ENCODE measurements at regions not wholly inside any gene's neighbourhood (a gene's known extent, or its start where the extent isn't known, plus 50 kb on each side); places are given as distances from the start of the nearest gene placed in this dataset.

DNA sequence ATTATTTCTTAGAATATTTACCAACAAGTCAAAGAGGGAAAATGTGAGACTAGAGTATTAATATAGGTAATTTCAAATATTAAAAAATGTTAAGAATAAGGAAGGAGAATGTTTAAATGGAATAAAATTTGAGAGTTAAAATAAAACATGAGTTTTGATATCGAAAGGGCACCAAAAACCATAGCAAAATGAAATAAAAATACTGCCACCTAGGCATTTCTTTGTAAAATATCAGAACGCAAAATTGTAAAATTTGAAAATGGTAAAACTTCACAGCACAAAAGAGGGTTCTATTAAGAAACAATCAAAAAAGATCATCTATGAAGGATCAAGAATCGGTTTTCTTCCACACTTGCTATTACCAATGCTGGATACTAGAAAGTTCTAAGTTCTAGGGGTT, 418.3 kb downstream of the TAF11L14 start:
- no peak for DNase-seq

DNA sequence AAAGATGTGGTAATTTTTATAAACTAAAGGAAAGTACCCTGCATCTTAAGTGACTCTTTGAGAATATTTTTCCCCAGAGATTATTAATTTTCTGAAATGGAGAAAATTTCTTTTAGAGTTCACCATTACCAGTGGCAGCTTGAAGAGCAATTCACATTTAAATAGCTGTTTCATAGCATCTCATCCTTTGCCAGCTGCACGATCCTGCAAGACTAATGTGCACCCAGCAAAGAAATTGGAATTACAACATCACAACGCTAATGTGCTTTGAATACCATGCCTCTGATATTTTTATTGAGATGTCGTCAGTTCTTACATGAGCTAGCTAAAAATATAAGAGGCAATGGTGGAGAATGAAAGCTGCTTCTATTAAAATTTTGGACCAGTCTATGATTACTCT, 423.5 kb downstream of the TAF11L14 start:
- DNase-seq: no peak

DNA sequence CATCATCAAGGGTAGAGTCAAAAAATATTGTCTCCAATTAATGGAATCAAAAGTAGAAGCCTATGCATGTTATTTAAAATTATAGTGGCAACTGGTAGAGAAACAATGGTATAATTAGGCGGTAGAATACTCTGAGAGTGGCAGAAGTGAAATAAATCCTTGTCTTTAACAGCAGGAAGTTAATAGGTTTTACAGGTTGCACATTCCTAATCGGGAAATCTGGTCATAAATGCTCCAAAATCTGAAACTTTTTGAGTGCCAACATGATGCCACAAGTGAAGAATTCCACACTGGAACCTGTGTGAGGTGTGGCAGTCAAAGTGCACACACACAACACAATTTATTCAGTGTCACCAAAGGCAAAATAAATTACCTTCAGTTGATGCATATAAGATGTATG, 433.4 kb downstream of the TAF11L14 start:
- no peak for DNase-seq

- no peak for DNase-seq
Measured at GRCh38 chr5:18068826-18069225, 434.6 kb downstream of the TAF11L14 start.

DNA sequence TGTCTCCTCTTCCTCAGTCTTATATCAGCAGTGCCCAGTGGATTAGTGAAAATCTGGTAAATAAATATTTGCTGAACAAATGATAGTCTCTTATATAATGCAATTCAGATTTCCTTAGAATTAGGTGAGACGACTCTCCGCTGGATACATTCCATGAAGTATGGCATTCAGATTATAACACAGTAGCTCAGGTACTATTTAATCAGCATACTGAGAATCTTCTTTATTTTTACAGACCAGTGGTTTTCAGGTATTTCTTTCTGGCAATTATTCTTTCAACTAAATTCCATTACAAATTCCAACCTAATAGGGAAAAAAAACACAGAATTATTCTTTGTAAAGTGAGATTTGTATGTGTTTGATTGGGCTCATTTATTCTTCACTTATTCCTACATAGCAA, 435.5 kb downstream of the TAF11L14 start:
- DNase-seq: no peak

- DNase-seq: no peak
Measured at GRCh38 chr5:18072600-18072999, 438.3 kb downstream of the TAF11L14 start.

GRCh38 chr5:18074961-18075360, 440.7 kb downstream of the TAF11L14 start:
- no peak for DNase-seq

GRCh38 chr5:18078157-18078556, 443.9 kb downstream of the TAF11L14 start:
- no peak for DNase-seq

GRCh38 chr5:18079831-18080230, 445.6 kb downstream of the TAF11L14 start:
- DNase-seq: no peak

DNA sequence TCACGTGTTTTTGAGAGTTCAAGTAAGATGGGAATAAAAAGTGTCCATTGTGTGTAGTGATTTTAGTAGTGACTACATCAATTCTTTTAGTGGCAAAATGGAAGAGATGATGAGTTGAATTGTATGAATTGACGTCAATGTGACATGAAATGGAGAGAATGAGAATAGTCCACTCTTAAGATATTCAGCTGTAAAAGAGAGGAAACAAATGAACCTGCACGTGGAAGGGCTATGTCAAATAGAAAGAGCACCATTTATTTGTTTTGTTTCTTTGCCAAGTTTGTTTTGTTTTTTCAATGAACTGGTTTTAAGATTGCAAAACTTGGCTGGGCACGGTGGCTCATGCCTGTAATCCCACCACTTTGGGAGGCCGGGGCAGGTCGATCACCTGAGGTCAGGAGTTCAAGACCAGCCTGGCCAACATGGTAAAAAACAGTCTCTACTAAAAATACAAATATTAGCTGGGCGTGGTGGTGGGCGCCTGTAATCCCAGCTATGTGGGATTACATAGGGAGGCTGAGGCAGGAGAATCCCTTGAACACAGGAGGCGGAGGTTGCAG, 453.8 kb downstream of the TAF11L14 start:
- no peak for DNase-seq

DNA sequence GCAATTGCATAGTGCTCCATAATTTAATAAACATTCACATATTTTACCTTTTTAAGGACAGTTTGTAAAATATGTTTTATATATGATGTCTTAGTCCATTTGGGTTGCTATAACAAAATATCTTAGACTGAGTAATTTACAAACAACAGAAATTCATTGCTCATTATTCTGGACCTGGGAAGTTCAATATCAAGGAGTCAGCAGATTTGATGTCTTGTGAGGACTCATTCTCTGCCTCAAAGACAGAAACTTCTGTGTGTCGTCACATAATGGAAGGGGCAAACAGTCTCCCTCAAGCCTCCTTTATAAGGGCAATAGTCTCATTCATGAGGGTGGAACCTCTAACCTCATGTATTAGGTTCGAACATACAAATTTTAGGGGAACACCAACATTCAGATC, 455.9 kb downstream of the TAF11L14 start:
- DNase-seq: no peak

- no peak for DNase-seq
Measured at GRCh38 chr5:18091142-18091541, 456.9 kb downstream of the TAF11L14 start.

GRCh38 chr5:18091758-18092157, 457.5 kb downstream of the TAF11L14 start:
- DNase-seq: no peak

GRCh38 chr5:18095061-18095460, 460.8 kb downstream of the TAF11L14 start:
- DNase-seq: no peak

- DNase-seq: no peak
Measured at GRCh38 chr5:18097817-18098216, 463.6 kb downstream of the TAF11L14 start.

DNA sequence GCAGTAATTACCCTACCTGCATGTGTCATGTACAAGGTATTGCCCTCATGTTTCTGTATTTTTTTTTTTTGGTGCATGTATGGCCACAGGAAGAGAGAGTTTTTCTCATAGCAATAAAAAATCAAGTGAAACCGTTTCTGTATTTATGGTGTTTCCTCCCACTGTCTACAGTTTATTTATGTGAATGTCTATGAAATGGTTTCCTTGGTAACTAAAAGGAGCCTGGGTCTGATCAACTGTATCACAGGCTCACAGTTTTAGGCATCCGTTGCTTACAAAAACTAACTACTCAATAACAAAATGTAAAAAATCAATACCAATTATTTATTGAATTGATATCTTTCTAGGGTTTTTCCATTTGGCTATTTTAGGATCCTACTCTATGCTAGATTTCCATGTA, 464.4 kb downstream of the TAF11L14 start:
- DNase-seq: no peak

- no peak for DNase-seq
Measured at GRCh38 chr5:18099261-18099660, 465.0 kb downstream of the TAF11L14 start.

DNA sequence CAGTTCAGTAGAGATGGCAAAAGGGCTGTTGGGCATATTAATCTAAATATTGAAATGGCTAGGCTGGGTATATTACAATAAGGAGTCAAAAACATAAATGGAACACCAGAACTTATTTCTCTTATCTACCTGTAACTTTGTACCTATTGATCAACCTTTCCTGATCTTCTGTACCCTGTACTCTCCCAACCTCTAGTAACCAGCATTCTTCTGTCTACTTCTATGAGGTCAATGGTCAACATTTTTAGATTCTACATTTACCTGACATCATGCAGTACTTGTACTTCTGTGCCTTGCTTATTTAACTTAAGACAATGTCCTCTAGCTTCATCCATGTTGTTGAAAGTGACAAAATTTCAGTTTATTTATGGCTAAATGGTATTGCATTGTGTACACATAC, 467.3 kb downstream of the TAF11L14 start:
- no peak for DNase-seq

GRCh38 chr5:18102733-18103132, 468.5 kb downstream of the TAF11L14 start:
- DNase-seq: no peak

DNA sequence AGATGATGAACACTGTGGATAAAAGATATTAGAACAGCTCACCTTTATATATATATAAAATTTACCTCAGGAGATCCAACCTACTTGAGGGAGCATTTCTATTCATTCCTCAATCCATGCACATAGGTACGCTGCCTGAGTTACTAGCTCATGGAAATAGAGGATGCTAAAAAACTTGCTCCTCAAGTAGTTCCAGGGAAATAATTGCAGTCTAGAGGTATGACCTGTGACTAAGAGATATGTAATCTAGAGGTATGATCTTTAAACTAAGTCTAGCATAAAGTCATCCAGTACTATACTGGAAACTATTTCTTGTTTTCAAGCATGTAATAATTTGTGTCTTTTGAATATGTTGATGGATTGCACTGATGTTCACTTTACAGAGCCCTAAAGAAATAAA, 471.2 kb downstream of the TAF11L14 start:
- no peak for DNase-seq

- no peak for DNase-seq
Measured at GRCh38 chr5:18111906-18112465, 477.7 kb downstream of the TAF11L14 start.

GRCh38 chr5:18113721-18114120, 479.5 kb downstream of the TAF11L14 start:
- DNase-seq: no peak

- no peak for DNase-seq
Measured at GRCh38 chr5:18114151-18114757, 480.0 kb downstream of the TAF11L14 start.

DNA sequence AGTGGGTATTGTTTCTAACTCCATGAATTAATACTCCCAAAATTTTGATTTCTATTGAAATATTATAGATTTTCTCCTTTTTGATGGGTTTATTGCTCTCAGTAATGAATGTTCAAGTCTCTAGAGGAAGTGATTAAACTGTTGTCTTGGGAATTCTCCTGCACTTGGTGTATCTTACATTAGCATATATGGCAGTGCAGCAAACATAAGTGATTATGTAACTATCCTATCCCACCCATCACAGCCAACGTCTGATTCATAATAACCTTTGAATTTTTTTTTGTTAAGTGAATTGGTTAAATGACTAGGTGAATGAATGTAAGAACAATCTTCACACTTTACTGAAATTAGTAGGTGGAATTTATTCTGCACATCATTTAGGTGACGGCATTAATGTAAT, 483.7 kb downstream of the TAF11L14 start:
- no peak for DNase-seq

All from CD4-positive, alpha-beta T cell treated with Interleukin-17A for 1 hour (primary cell).